ENCODE measurements at regions not wholly inside any gene's neighbourhood (a gene's known extent, or its start where the extent isn't known, plus 50 kb on each side); places are given as distances from the start of the nearest gene placed in this dataset.
"Not testable (repeated sequence)": the region's sequence is repeated elsewhere in the genome, so short reads cannot be mapped to it uniquely, and the experiment has no call there.

DNA sequence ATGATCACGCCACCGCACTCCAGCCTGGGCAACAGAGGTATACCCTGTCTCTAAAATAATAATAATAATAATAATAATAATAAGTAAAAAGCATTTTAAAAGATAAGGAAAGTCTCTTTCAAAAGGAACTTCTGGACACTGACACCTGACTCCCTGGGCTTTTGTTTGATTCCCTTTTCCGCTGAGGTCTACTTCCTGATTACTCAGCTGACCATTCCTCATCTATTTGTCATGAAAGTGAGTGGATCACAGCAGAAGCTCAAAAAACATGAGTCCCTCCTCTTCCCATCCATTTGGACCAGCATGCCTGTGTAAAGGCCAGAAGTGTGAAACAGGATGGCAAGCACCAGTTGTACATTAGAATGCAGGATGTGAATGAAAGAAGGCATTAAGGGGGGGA is 61.1 kb upstream of the FBXO28 start:
- ChIA-PET CTCF (interaction anchor here (2.4 kb wide), 1 partner anchor 9 kb away, joined by 10 read pairs; no protein-coding TSS in a partner anchor), POLR2A (no interaction called here)
- no peaks in the 10 kb centered on the region for H3K4me1 ChIP-seq (ENCODE audit: control extremely low read depth in 1 of 4, control insufficient read depth in 4 of 4, insufficient read depth in 4 of 4, low read length in 3 of 4)
- DNase-seq = no peak
- peaks cover 0 to 2% (median 0%) of the 10 kb centered on the region in 5 experiments for H3K27me3 ChIP-seq (replicated peaks in 2 of 5; ENCODE audit: control insufficient read depth in 4 of 5, insufficient read depth in 5 of 5, low read length in 4 of 5)
- H3K36me3 ChIP-seq (ENCODE audit: control insufficient read depth in 4 of 4, insufficient read depth in 4 of 4, low read length in 3 of 4) = no peaks in the 10 kb centered on the region
- no peak overlapping the region for H3K27ac ChIP-seq (ENCODE audit: insufficient read depth in 1 of 2, low read depth in 1 of 2, low read length in 2 of 2, poor library complexity in 1 of 2, severe bottlenecking in 2 of 2)
- H3K4me3 ChIP-seq (ENCODE audit: control insufficient read depth in 1 of 7, extremely low read depth in 1 of 7, insufficient read depth in 4 of 7, low read depth in 2 of 7, low read length in 6 of 7) = no peak overlapping the region
- H3K9me3 ChIP-seq (ENCODE audit: control extremely low read depth in 1 of 5, control insufficient read depth in 4 of 5, insufficient read depth in 2 of 5, low read depth in 1 of 5, low read length in 4 of 5) = no peaks in the 10 kb centered on the region
- WGBS (ENCODE audit: insufficient coverage) = 100% methylated on average over 1 of the region's 3 CpGs

DNA sequence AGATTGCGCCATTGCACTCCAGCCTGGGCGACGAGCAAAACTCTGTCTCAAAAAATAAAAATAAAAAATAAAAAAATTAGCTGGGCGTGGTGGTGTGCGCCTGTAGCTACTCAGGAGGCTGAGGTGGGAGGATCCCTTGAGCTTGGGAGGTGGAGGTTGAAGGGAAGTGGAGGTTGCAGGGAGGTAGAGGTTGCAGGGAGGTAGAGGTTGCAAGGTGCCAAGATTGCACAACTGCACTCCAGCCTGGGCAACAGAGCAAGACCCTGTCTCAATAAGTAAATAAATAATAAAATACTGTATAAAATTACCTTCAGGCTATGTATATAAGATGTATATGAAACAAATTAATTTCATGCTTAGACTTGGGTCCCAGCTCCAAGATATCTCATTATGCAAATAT is 62.1 kb upstream of the FBXO28 start:
- CTCF ChIA-PET = interaction anchor here (1.0 to 2.4 kb wide), 8 partner anchors 10 to 353 kb away, joined by 3 to 10 read pairs (median 4); no protein-coding TSS in a partner anchor
- H3K4me1 ChIP-seq (ENCODE audit: control extremely low read depth in 1 of 4, control insufficient read depth in 4 of 4, insufficient read depth in 4 of 4, low read length in 3 of 4); H3K27ac ChIP-seq (ENCODE audit: insufficient read depth in 1 of 2, low read depth in 1 of 2, low read length in 2 of 2, poor library complexity in 1 of 2, severe bottlenecking in 2 of 2); DNase-seq; H3K27me3 ChIP-seq (replicated peaks in 2 of 5; ENCODE audit: control insufficient read depth in 4 of 5, insufficient read depth in 5 of 5, low read length in 4 of 5); H3K36me3 ChIP-seq (ENCODE audit: control insufficient read depth in 4 of 4, insufficient read depth in 4 of 4, low read length in 3 of 4); H3K4me3 ChIP-seq (ENCODE audit: control insufficient read depth in 1 of 7, extremely low read depth in 1 of 7, insufficient read depth in 4 of 7, low read depth in 2 of 7, low read length in 6 of 7); POLR2A ChIA-PET; H3K9me3 ChIP-seq (ENCODE audit: control extremely low read depth in 1 of 5, control insufficient read depth in 4 of 5, insufficient read depth in 2 of 5, low read depth in 1 of 5, low read length in 4 of 5): not testable (repeated sequence)
- 100% methylated on average over 2 of the region's 5 CpGs for WGBS (ENCODE audit: insufficient coverage)

DNA sequence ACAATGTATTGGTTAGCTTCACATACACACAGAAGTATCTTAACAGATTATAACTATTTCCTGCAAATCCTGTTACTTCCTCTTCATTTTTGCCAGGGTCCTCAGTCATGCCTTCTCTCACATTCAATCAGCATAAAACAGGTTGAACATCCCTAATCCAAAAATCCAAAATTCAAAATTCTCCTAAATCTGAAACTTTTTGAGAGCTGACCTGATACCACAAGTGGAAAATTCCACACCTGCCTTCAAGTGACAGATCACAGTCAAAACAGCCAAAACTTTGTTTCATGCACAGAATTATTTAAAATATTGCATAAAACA is 62.9 kb upstream of the FBXO28 start:
- H3K4me3 ChIP-seq (ENCODE audit: control insufficient read depth in 1 of 7, extremely low read depth in 1 of 7, insufficient read depth in 4 of 7, low read depth in 2 of 7, low read length in 6 of 7) = no peak overlapping the region
- H3K36me3 ChIP-seq (ENCODE audit: control insufficient read depth in 4 of 4, insufficient read depth in 4 of 4, low read length in 3 of 4) = no peaks in the 10 kb centered on the region
- no peaks in the 10 kb centered on the region for H3K9me3 ChIP-seq (ENCODE audit: control extremely low read depth in 1 of 5, control insufficient read depth in 4 of 5, insufficient read depth in 2 of 5, low read depth in 1 of 5, low read length in 4 of 5)
- no peak overlapping the region for H3K27ac ChIP-seq (ENCODE audit: insufficient read depth in 1 of 2, low read depth in 1 of 2, low read length in 2 of 2, poor library complexity in 1 of 2, severe bottlenecking in 2 of 2)
- no peaks in the 10 kb centered on the region for H3K4me1 ChIP-seq (ENCODE audit: control extremely low read depth in 1 of 4, control insufficient read depth in 4 of 4, insufficient read depth in 4 of 4, low read length in 3 of 4)
- CTCF ChIA-PET = interaction anchor here (1.0 to 2.4 kb wide), 7 partner anchors 11 to 352 kb away, joined by 3 to 10 read pairs (median 4); no protein-coding TSS in a partner anchor
- no peak for DNase-seq
- POLR2A ChIA-PET = no interaction called here
- no peaks in the 10 kb centered on the region for H3K27me3 ChIP-seq (replicated peaks in 2 of 5; ENCODE audit: control insufficient read depth in 4 of 5, insufficient read depth in 5 of 5, low read length in 4 of 5)

DNA sequence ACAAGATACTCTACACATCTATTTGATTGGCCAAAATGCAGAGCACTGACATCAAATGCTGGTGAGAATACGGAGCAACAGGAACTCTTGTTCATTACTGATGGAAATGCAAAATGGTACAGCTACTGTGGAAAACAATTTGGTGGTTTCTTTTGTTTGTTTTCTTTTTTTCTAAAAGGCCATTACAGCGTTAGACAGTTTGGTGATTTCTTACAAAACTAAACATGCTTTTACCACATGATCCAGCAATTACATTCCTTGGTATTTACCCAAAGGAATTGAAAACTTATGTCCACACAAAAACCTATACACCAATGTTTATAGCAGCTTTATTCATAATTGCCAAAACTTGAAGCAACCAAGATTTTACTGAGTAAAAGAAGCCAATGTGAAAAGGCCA is 66.4 kb upstream of the FBXO28 start:
- CTCF ChIA-PET = interaction anchor here (0.6 kb wide), 1 partner anchor 236 kb away, joined by 3 read pairs; no protein-coding TSS in a partner anchor
- whole genome bisulfite sequencing (ENCODE audit: insufficient coverage) = 100% methylated on average over 2 of the region's 2 CpGs
- Histone ChIP-seq H3K4me3 (ENCODE audit: control insufficient read depth in 1 of 7, extremely low read depth in 1 of 7, insufficient read depth in 4 of 7, low read depth in 2 of 7, low read length in 6 of 7) (no peak overlapping the region), H3K4me1 (ENCODE audit: control extremely low read depth in 1 of 4, control insufficient read depth in 4 of 4, insufficient read depth in 4 of 4, low read length in 3 of 4) (no peaks in the 10 kb centered on the region), H3K36me3 (ENCODE audit: control insufficient read depth in 4 of 4, insufficient read depth in 4 of 4, low read length in 3 of 4) (no peaks in the 10 kb centered on the region), H3K27ac (ENCODE audit: insufficient read depth in 1 of 2, low read depth in 1 of 2, low read length in 2 of 2, poor library complexity in 1 of 2, severe bottlenecking in 2 of 2) (no peak overlapping the region), H3K27me3 (replicated peaks in 2 of 5; ENCODE audit: control insufficient read depth in 4 of 5, insufficient read depth in 5 of 5, low read length in 4 of 5) (no peaks in the 10 kb centered on the region), H3K9me3 (ENCODE audit: control extremely low read depth in 1 of 5, control insufficient read depth in 4 of 5, insufficient read depth in 2 of 5, low read depth in 1 of 5, low read length in 4 of 5) (no peaks in the 10 kb centered on the region)
- POLR2A ChIA-PET = no interaction called here
- no peak for DNase-seq

DNA sequence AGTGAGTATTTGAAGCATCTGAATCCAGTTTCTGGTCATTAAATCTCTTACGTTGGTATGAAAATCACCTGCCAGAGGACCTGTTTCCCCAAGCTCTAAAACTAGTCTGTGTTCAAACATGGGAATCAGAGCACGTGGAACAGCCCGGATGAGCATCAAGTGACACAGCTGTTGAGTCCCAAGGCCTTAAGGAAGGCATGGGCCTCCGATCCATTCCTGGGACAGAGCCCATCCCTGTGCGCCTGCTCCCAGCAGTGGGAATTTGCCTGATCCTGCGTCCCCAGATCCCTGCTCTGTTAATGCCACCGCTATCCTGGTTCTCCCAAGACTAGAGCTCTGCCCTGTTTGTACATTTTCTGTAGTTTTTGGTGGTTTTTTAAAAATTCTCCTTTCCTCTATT is 68.4 kb upstream of the FBXO28 start:
- DNase-seq = no peak
- CTCF ChIA-PET = no interaction called here
- 76% methylated on average over 5 of the region's 7 CpGs for WGBS (ENCODE audit: insufficient coverage)

DNA sequence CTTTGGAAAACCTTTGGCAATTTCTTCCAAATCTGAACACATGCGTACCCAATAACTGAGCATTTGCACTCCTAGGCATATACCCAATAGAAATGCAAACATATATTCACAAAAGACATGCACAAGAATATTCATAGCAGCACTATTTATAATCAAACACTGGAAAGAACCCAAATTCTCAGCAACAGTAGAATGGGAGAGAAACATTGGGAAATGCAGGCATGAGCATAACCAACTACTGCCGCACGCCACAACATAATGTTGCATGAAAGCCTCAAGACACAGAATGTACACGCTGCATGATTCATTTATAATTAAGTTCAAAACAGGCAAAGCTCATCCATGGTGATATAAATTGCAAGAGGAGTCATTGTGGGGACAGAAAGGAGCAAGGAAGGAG is 69.5 kb upstream of the FBXO28 start:
- Histone ChIP-seq H3K4me1 (ENCODE audit: control extremely low read depth in 1 of 4, control insufficient read depth in 4 of 4, insufficient read depth in 4 of 4, low read length in 3 of 4) (no peaks in the 10 kb centered on the region), H3K9me3 (ENCODE audit: control extremely low read depth in 1 of 5, control insufficient read depth in 4 of 5, insufficient read depth in 2 of 5, low read depth in 1 of 5, low read length in 4 of 5) (no peaks in the 10 kb centered on the region), H3K36me3 (ENCODE audit: control insufficient read depth in 4 of 4, insufficient read depth in 4 of 4, low read length in 3 of 4) (no peaks in the 10 kb centered on the region), H3K27me3 (replicated peaks in 2 of 5; ENCODE audit: control insufficient read depth in 4 of 5, insufficient read depth in 5 of 5, low read length in 4 of 5) (no peaks in the 10 kb centered on the region), H3K27ac (ENCODE audit: insufficient read depth in 1 of 2, low read depth in 1 of 2, low read length in 2 of 2, poor library complexity in 1 of 2, severe bottlenecking in 2 of 2) (no peak overlapping the region), H3K4me3 (ENCODE audit: control insufficient read depth in 1 of 7, extremely low read depth in 1 of 7, insufficient read depth in 4 of 7, low read depth in 2 of 7, low read length in 6 of 7) (no peak overlapping the region)
- WGBS (ENCODE audit: insufficient coverage) = 100% methylated on average over 1 of the region's 4 CpGs
- no peak for DNase-seq
- ChIA-PET POLR2A (no interaction called here), CTCF (no interaction called here)

More for the DNA sequence above, 68.4 kb upstream of the FBXO28 start:
- Histone ChIP-seq H3K4me1 (ENCODE audit: control extremely low read depth in 1 of 4, control insufficient read depth in 4 of 4, insufficient read depth in 4 of 4, low read length in 3 of 4) (no peaks in the 10 kb centered on the region), H3K9me3 (ENCODE audit: control extremely low read depth in 1 of 5, control insufficient read depth in 4 of 5, insufficient read depth in 2 of 5, low read depth in 1 of 5, low read length in 4 of 5) (no peaks in the 10 kb centered on the region), H3K4me3 (ENCODE audit: control insufficient read depth in 1 of 7, extremely low read depth in 1 of 7, insufficient read depth in 4 of 7, low read depth in 2 of 7, low read length in 6 of 7) (no peak overlapping the region), H3K27ac (ENCODE audit: insufficient read depth in 1 of 2, low read depth in 1 of 2, low read length in 2 of 2, poor library complexity in 1 of 2, severe bottlenecking in 2 of 2) (no peak overlapping the region), H3K27me3 (replicated peaks in 2 of 5; ENCODE audit: control insufficient read depth in 4 of 5, insufficient read depth in 5 of 5, low read length in 4 of 5) (no peaks in the 10 kb centered on the region), H3K36me3 (ENCODE audit: control insufficient read depth in 4 of 4, insufficient read depth in 4 of 4, low read length in 3 of 4) (no peaks in the 10 kb centered on the region)
- POLR2A ChIA-PET = no interaction called here

DNA sequence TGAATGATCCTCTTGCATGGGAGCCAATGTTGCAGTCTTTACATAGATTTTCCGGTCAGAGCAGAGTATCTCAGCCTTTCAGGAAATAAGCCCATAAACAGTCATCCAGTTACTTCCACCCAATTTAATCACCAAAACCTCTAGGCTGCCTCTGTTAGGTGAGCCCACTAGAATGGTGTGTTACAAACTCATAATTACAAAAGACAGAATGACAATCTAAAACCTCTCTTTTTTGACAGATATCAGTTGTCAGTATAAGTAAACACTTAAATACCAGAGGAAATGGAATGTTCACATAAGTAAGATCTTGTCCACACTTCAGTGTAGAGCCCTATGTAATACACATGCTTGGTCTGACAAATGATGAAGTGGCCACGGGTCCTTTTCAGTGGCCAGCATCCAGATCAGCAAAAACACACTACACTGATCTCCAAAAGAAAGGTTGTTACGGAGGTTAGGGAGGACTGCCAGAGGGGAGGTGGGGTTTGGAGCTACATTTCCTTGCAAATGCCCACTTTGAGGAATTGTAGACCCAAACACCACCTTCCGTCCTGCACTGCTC is 71.3 kb upstream of the FBXO28 start:
- 100% methylated on average over 1 of the region's 4 CpGs for WGBS (ENCODE audit: insufficient coverage)
- POLR2A ChIA-PET = no interaction called here
- H3K4me3 ChIP-seq (ENCODE audit: control insufficient read depth in 1 of 7, extremely low read depth in 1 of 7, insufficient read depth in 4 of 7, low read depth in 2 of 7, low read length in 6 of 7) = no peak overlapping the region

More for the DNA sequence above, 71.3 kb upstream of the FBXO28 start:
- Histone ChIP-seq H3K27ac (ENCODE audit: insufficient read depth in 1 of 2, low read depth in 1 of 2, low read length in 2 of 2, poor library complexity in 1 of 2, severe bottlenecking in 2 of 2) (no peak overlapping the region), H3K36me3 (ENCODE audit: control insufficient read depth in 4 of 4, insufficient read depth in 4 of 4, low read length in 3 of 4) (no peaks in the 10 kb centered on the region), H3K27me3 (replicated peaks in 2 of 5; ENCODE audit: control insufficient read depth in 4 of 5, insufficient read depth in 5 of 5, low read length in 4 of 5) (no peaks in the 10 kb centered on the region), H3K4me1 (ENCODE audit: control extremely low read depth in 1 of 4, control insufficient read depth in 4 of 4, insufficient read depth in 4 of 4, low read length in 3 of 4) (no peaks in the 10 kb centered on the region), H3K9me3 (ENCODE audit: control extremely low read depth in 1 of 5, control insufficient read depth in 4 of 5, insufficient read depth in 2 of 5, low read depth in 1 of 5, low read length in 4 of 5) (no peaks in the 10 kb centered on the region)
- CTCF ChIA-PET = no interaction called here
- no peak for DNase-seq
